HCT116 (cell line): ENCODE measurements at regions not wholly inside any gene's neighbourhood (a gene's known extent, or its start where the extent isn't known, plus 50 kb on each side); places are given as distances from the start of the nearest gene placed in this dataset.

Source experiments
- CTCF ChIP-seq, 3 experiments: fragments of 200-600 bp in 1 of 3; sonication (generic) in 1 of 3; IDR thresholded peaks in 2 of 3; conservative IDR thresholded peaks in 1 of 3; 2 replicates each; pipeline ENCODE4 v1.5.1; 2012 to 2017; ENCODE audit warnings: low read depth in 2 of 3, low read length in 2 of 3, antibody characterized with exemption in 1 of 3, borderline replicate concordance in 1 of 3, control low read depth in 1 of 3, mild to moderate bottlenecking in 1 of 3, mixed read lengths in 1 of 3, mixed run types in 1 of 3, moderate library complexity in 1 of 3; ENCODE audit not compliant: insufficient read depth in 1 of 3
- EZH2phosphoT487 ChIP-seq: fragments of 200-600 bp; IDR thresholded peaks from 2 replicates; pipeline ENCODE4 v1.6.1; 2018; ENCODE audit warnings: antibody characterized with exemption, borderline replicate concordance
- MAX ChIP-seq: IDR thresholded peaks from 2 replicates; pipeline ENCODE4 v1.6.1; 2012
- POLR2A ChIP-seq: IDR thresholded peaks from 2 replicates; pipeline ENCODE4 v1.7.0; 2011; ENCODE audit warnings: borderline replicate concordance; ENCODE audit not compliant: insufficient read depth, insufficient read length; ENCODE audit errors: extremely low read depth
- RAD21 ChIP-seq: IDR thresholded peaks from 2 replicates; pipeline ENCODE4 v1.6.1; 2012; ENCODE audit warnings: low read depth, mild to moderate bottlenecking
- SIN3A ChIP-seq: IDR thresholded peaks from 2 replicates; pipeline ENCODE4 v1.6.1; 2012; ENCODE audit warnings: low read depth
- SP1 ChIP-seq: IDR thresholded peaks from 2 replicates; pipeline ENCODE4 v1.6.1; 2012; ENCODE audit warnings: low read depth

GRCh38 chr10:111481261-111481826 lies 404.5 kb downstream of the ADRA2A start:
- TF ChIP-seq RAD21, result no peak
- TF ChIP-seq SP1, result no peak
- TF ChIP-seq SIN3A, result no peak
- TF ChIP-seq CTCF (IDR thresholded peaks at IDR 0.05 in 2 of 3, conservative IDR thresholded peaks at IDR 0.05 in 1 of 3; ENCODE audit: borderline replicate concordance in 1 of 3, insufficient read depth in 1 of 3, low read depth in 2 of 3, low read length in 2 of 3), result no peak
- TF ChIP-seq MAX, result no peak
- no peak for TF ChIP-seq POLR2A
- no peak for TF ChIP-seq EZH2phosphoT487
